ENCODE measurements at regions not wholly inside any gene's neighbourhood (a gene's known extent, or its start where the extent isn't known, plus 50 kb on each side); places are given as distances from the start of the nearest gene placed in this dataset.

DNA sequence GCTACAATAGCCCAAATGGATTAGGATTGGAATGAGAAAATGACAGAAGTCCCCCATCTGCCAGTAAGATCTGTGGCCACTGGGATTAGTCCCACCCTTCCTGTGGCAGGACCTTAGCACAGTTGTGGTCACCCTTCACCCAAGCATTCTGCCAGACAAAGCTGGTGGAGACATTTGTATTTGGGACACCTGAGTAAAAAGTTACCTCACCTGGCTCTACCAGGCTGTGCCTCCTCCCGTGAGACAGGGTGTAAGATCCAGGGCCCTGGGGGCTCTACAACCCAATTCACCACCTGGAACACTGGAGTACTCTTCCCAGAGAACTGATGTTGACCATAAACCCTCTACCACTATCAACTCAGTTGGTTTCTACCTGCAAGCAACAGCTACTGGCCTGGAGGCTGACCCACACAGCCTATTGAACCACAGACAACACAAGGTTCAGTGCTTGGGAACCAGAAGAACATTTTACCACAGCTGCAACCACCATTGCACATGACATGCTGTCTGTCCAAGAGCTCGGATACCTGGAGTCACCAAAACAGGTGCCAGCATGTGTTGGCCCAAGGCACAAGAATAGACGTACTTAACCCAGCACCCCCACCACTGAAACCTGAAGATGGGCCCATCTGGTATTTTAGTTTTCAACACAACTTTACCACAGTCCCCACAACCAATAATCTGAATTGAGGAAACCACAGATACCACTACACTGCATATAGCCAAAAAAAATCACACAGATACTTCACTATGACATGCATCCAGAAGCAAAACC, 1686.7 kb downstream of the SI start:
- Histone ChIP-seq H3K9me3 (peaks cover 0 to 3% (median 0%) of the 10 kb centered on the region in 4 donors), H3K4me1 (no peaks in the 10 kb centered on the region), H3K27ac (no peak overlapping the region), H3K36me3 (no peaks in the 10 kb centered on the region), H3K27me3 (no peaks in the 10 kb centered on the region), H3K4me3 (no peak overlapping the region)
- DNase-seq = no peak
- intact Hi-C loops (cut with DNase I) = no loop called here
- 87 to 90% methylated on average over 3 of the region's 3 CpGs for WGBS, 2 donors
- TF ChIP-seq POLR2AphosphoS5 (IDR thresholded peaks at IDR 0.05) (no peak), EP300 (IDR thresholded peaks at IDR 0.05) (no peak), POLR2A (IDR thresholded peaks at IDR 0.05) (no peak)
- TF ChIP-seq, protein P1, sequence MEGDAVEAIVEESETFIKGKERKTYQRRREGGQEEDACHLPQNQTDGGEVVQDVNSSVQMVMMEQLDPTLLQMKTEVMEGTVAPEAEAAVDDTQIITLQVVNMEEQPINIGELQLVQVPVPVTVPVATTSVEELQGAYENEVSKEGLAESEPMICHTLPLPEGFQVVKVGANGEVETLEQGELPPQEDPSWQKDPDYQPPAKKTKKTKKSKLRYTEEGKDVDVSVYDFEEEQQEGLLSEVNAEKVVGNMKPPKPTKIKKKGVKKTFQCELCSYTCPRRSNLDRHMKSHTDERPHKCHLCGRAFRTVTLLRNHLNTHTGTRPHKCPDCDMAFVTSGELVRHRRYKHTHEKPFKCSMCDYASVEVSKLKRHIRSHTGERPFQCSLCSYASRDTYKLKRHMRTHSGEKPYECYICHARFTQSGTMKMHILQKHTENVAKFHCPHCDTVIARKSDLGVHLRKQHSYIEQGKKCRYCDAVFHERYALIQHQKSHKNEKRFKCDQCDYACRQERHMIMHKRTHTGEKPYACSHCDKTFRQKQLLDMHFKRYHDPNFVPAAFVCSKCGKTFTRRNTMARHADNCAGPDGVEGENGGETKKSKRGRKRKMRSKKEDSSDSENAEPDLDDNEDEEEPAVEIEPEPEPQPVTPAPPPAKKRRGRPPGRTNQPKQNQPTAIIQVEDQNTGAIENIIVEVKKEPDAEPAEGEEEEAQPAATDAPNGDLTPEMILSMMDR (IDR thresholded peaks at IDR 0.05) = no peak

DNA sequence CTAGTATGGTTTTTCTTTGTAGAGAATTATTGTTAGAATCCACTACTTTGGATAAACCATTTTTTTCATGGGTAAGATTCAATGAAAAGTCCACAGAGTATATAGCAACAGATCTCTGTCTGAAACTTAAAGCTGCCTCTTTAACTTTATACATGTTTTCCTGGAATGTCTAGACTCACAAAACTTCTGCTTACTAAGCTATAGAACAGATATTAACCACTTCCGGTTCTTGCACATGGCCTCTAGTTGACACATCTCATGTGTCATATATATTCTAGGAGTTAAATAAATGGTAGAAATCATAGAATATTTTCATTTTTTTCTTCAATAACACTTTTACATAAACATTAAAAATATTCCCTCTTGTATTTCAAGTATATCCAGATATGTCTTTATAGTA, 1693.9 kb downstream of the SI start:
- intact Hi-C loops (cut with DNase I) = no loop called here
- H3K4me1 ChIP-seq = no peaks in the 10 kb centered on the region
- H3K4me3 ChIP-seq = no peak overlapping the region
- no peaks in the 10 kb centered on the region for H3K27me3 ChIP-seq
- no peak for DNase-seq
- 77 to 86% methylated on average over 1 of the region's 1 CpG for WGBS, 2 donors
- TF ChIP-seq POLR2AphosphoS5 (IDR thresholded peaks at IDR 0.05) (no peak), POLR2A (IDR thresholded peaks at IDR 0.05) (no peak), EP300 (IDR thresholded peaks at IDR 0.05) (no peak)
- TF ChIP-seq, protein P1 (IDR thresholded peaks at IDR 0.05) = no peak
- no peaks in the 10 kb centered on the region for H3K9me3 ChIP-seq
- H3K36me3 ChIP-seq = no peaks in the 10 kb centered on the region
- no peak overlapping the region for H3K27ac ChIP-seq

DNA sequence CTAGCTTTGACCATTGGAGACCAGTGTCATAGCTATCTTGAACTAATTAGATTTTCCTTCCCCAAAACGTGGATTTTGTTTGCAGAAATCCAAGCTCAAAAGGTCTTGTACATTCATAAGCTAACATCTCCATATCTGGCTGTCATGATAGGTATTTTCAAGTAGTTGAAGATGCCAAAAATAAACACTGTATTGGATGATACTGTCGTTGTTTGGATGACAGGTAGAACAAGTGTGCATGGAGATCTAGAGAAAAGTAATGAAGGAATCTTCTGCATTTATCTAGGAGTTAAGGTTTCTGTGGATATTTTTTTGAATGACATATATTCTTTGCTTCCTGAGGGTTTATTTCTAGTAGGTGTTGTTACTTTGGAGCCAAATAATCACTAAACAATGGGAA, 1696.1 kb downstream of the SI start:
- H3K36me3 ChIP-seq = no peaks in the 10 kb centered on the region
- DNase-seq = no peak
- TF ChIP-seq POLR2A (IDR thresholded peaks at IDR 0.05) = no peak
- TF ChIP-seq, protein P1 (IDR thresholded peaks at IDR 0.05) = no peak
- TF ChIP-seq POLR2AphosphoS5 (IDR thresholded peaks at IDR 0.05) = no peak
- no peak for TF ChIP-seq EP300 (IDR thresholded peaks at IDR 0.05)
- H3K27ac ChIP-seq = no peak overlapping the region
- no peaks in the 10 kb centered on the region for H3K9me3 ChIP-seq
- no peaks in the 10 kb centered on the region for H3K4me1 ChIP-seq
- no peaks in the 10 kb centered on the region for H3K27me3 ChIP-seq
- WGBS, 2 donors = 30 to 62% methylated on average over 2 of the region's 2 CpGs
- intact Hi-C loops (cut with DNase I) = no loop called here
- H3K4me3 ChIP-seq = no peak overlapping the region

DNA sequence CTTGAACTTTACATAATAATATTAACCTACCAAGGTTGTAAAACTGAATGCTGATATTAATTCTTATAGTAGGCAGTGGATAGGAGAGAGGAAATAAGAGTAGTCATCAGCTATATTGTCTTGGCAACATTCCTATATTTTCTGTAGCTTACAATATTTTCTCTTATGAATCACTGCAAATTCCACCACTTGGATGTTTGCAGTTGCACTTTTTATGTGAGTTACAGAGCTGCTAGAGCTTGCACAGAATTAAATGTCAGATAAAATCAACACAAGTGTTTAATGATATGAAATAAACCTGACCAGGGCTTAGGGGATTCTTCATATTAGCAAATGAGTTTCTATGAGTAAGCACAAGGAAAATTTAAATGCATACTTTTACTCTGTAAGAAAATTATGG, 1710.1 kb downstream of the SI start:
- TF ChIP-seq POLR2AphosphoS5 (IDR thresholded peaks at IDR 0.05) (no peak), POLR2A (IDR thresholded peaks at IDR 0.05) (no peak), EP300 (IDR thresholded peaks at IDR 0.05) (no peak)
- TF ChIP-seq, protein P1 (IDR thresholded peaks at IDR 0.05) = no peak
- Histone ChIP-seq H3K4me1 (peaks cover 0 to 7% (median 5%) of the 10 kb centered on the region in 4 donors), H3K27ac (no peak overlapping the region), H3K4me3 (no peak overlapping the region), H3K36me3 (no peaks in the 10 kb centered on the region), H3K27me3 (no peaks in the 10 kb centered on the region), H3K9me3 (no peaks in the 10 kb centered on the region)
- intact Hi-C loops (cut with DNase I) = no loop called here
- DNase-seq = no peak

DNA sequence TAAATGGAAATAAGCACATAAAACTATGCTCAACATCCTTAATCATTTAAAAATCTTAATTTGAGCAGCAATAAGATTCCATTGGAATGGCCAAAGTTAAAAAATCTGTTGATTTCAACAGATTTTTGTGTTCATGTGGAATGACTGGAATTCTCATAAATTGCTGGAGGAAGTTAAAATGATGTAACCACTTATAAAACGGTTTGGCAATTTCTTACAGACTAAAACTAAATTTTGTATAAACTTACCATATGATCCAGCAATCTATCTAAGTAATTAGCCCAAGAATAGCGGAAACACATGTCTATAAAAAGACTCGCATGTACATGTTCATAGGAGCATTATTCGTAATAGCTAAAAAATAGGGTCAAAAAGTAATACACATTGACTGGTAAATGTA, 1713.6 kb downstream of the SI start:
- intact Hi-C loops (cut with DNase I) = no loop called here
- Histone ChIP-seq H3K27me3 (no peaks in the 10 kb centered on the region), H3K4me1 (peaks cover 0 to 7% (median 5%) of the 10 kb centered on the region in 4 donors), H3K9me3 (no peaks in the 10 kb centered on the region), H3K36me3 (no peaks in the 10 kb centered on the region), H3K27ac (no peak overlapping the region), H3K4me3 (no peak overlapping the region)
- no peak for DNase-seq
- no peak for TF ChIP-seq POLR2AphosphoS5 (IDR thresholded peaks at IDR 0.05)
- TF ChIP-seq, protein P1 (IDR thresholded peaks at IDR 0.05) = no peak
- TF ChIP-seq POLR2A (IDR thresholded peaks at IDR 0.05) = no peak
- TF ChIP-seq EP300 (IDR thresholded peaks at IDR 0.05) = no peak
- WGBS, 2 donors = 71 to 72% methylated on average over 4 of the region's 4 CpGs
